DND-41 (cell line): ENCODE measurements at regions not wholly inside any gene's neighbourhood (a gene's known extent, or its start where the extent isn't known, plus 50 kb on each side); places are given as distances from the start of the nearest gene placed in this dataset.

ENCODE experiments used
- ATAC-seq: fragments of 200-7000 bp; cut with Tn5 transposase; 3 replicates; pipeline ENCODE4 v1.9.1; 2021; ENCODE audit warnings: low read depth; ENCODE audit not compliant: insufficient read depth
- DNase-seq: peaks from one replicate; pipeline ENCODE4 v3.0.0-alpha.2; 2020
- H2AFZ ChIP-seq: 2 replicates; pipeline ENCODE4 v1.6.0; 2012; ENCODE audit warnings: low read depth, low read length
- H3K27ac ChIP-seq: 2 replicates; pipeline ENCODE4 v1.5.1; 2012; ENCODE audit warnings: low read length, inconsistent platforms
- H3K27me3 ChIP-seq: fragments of 200-600 bp; sonication (generic); 2 replicates; pipeline ENCODE4 v1.6.0; 2012; ENCODE audit warnings: low read length, mild to moderate bottlenecking, inconsistent platforms; ENCODE audit not compliant: insufficient read depth, poor library complexity
- H3K36me3 ChIP-seq: 2 replicates; pipeline ENCODE4 v1.5.1; 2012; ENCODE audit warnings: low read length, inconsistent platforms; ENCODE audit not compliant: insufficient read depth
- H3K4me1 ChIP-seq: 2 replicates; pipeline ENCODE4 v1.5.1; 2012; ENCODE audit warnings: mild to moderate bottlenecking, low read length; ENCODE audit not compliant: insufficient read depth
- H3K4me2 ChIP-seq: 2 replicates; pipeline ENCODE4 v1.6.0; 2012; ENCODE audit warnings: mild to moderate bottlenecking, moderate library complexity, low read length, inconsistent platforms; ENCODE audit not compliant: insufficient read depth
- H3K4me3 ChIP-seq, 2 experiments: fragments of 200-600 bp in 1 of 2; shearing (Covaris generic) in 1 of 2; 2 replicates each; pipeline ENCODE4 v1.5.1; 2012 to 2016; ENCODE audit warnings: inconsistent platforms in 2 of 2, low read length in 2 of 2, mild to moderate bottlenecking in 2 of 2, low read depth in 1 of 2, moderate library complexity in 1 of 2
- H3K79me2 ChIP-seq: 2 replicates; pipeline ENCODE4 v1.6.0; 2012; ENCODE audit warnings: low read length, inconsistent platforms; ENCODE audit not compliant: insufficient read depth
- H3K9ac ChIP-seq: 2 replicates; pipeline ENCODE4 v1.6.0; 2012; ENCODE audit warnings: low read depth, mild to moderate bottlenecking, inconsistent platforms, low read length, moderate library complexity
- H3K9me3 ChIP-seq: 2 replicates; pipeline ENCODE4 v1.5.1; 2012; ENCODE audit warnings: low read length, moderate library complexity, mild to moderate bottlenecking, inconsistent platforms; ENCODE audit not compliant: insufficient read depth, severe bottlenecking
- H4K20me1 ChIP-seq: 2 replicates; pipeline ENCODE4 v1.6.0; 2012; ENCODE audit warnings: low read length; ENCODE audit not compliant: insufficient read depth
- EZH2 ChIP-seq: IDR thresholded peaks from 3 replicates; pipeline ENCODE4 v1.6.1; 2012; ENCODE audit warnings: borderline replicate concordance, low read depth, mild to moderate bottlenecking, moderate library complexity, low read length, inconsistent platforms; ENCODE audit not compliant: severe bottlenecking
- TF ChIP-seq, protein P1 (sequence below): IDR thresholded peaks from 2 replicates; pipeline ENCODE4 v1.5.1; 2012; ENCODE audit warnings: borderline replicate concordance, low read length, moderate library complexity, mild to moderate bottlenecking; ENCODE audit not compliant: poor library complexity, severe bottlenecking; ENCODE audit errors: extremely low read depth

DNA sequence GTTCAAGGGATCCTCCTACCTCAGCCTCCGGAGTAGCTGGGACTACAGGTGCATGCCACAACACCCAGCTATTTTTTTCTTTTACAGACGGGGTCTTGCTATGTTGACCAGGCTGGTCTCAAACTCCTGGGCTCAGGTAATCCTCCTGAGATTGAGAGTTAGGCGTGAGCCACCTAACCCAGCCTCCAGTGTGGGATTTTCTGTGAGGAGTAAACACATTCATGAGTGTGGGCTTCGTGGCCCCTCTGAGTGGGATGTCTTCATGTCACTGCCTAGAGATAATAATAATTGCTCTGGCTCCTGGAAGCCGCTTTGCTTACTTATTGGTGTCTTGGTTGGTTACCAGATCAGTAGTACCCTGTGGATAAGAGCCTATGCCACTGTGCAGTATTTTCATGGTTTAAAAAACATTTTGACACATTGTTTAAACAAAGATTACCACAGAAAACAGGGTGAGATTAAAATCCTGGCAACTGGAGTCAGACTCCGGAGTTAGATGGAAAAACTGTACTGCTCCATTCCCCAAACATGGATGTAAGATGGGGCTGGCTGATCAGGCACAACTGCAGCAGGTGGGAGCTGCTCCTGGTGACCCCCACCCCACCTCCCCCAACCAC lies 159.1 kb upstream of the RAB4A start:
- DNase-seq, result no peak
- no peak for ATAC-seq
- Histone ChIP-seq H3K27ac (no peak overlapping the region), H3K79me2 (no peaks in the 10 kb centered on the region), H3K9me3 (no peaks in the 10 kb centered on the region), H3K4me1 (no peaks in the 10 kb centered on the region), H2AFZ (no peak overlapping the region), H4K20me1 (no peaks in the 10 kb centered on the region), H3K9ac (no peak overlapping the region), H3K27me3 (no peaks in the 10 kb centered on the region), H3K4me3 (no peak overlapping the region), H3K36me3 (no peaks in the 10 kb centered on the region), H3K4me2 (no peak overlapping the region)
- TF ChIP-seq, protein P1, sequence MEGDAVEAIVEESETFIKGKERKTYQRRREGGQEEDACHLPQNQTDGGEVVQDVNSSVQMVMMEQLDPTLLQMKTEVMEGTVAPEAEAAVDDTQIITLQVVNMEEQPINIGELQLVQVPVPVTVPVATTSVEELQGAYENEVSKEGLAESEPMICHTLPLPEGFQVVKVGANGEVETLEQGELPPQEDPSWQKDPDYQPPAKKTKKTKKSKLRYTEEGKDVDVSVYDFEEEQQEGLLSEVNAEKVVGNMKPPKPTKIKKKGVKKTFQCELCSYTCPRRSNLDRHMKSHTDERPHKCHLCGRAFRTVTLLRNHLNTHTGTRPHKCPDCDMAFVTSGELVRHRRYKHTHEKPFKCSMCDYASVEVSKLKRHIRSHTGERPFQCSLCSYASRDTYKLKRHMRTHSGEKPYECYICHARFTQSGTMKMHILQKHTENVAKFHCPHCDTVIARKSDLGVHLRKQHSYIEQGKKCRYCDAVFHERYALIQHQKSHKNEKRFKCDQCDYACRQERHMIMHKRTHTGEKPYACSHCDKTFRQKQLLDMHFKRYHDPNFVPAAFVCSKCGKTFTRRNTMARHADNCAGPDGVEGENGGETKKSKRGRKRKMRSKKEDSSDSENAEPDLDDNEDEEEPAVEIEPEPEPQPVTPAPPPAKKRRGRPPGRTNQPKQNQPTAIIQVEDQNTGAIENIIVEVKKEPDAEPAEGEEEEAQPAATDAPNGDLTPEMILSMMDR, result no peak
- no peak for TF ChIP-seq EZH2

DNA sequence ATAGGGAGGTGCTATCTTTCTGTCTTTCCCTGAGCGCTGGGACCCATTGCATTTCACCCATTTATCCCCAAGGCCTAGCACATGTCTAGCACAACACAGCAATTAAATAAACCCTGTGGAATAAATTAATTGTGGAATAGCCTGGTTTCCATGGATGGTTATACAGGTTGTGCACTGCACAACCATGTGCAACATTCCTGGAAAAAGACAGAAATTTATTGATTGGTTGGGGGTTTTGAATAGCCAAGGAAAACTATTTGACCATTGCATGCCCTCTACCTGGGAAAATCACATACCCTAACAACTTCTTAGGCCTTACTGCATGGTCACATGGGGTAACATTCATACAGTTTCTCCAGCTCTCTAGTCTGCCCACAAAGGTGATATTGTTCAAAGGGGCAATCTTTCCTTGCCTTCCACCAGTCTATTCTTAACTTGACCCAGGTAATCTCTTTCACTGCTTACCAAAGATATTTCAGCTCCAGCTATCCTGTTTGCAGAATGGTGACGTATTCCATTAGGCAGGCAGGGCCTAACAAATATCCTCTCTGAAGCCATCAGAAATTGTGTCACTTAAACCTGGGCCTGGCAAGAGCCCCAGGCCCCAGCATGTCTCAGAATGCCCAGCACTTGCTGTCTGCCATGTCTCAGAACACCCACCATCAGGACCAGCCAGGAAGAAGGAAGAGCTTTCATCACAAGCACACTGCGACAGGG lies 157.9 kb upstream of the RAB4A start:
- no peaks in the 10 kb centered on the region for H4K20me1 ChIP-seq
- H3K4me3 ChIP-seq, result no peak overlapping the region
- ATAC-seq (no peak), DNase-seq (no peak)
- no peak overlapping the region for H3K4me2 ChIP-seq
- no peak overlapping the region for H2AFZ ChIP-seq
- no peaks in the 10 kb centered on the region for H3K79me2 ChIP-seq
- H3K27me3 ChIP-seq, result no peaks in the 10 kb centered on the region
- H3K4me1 ChIP-seq, result no peaks in the 10 kb centered on the region
- TF ChIP-seq EZH2, result no peak
- TF ChIP-seq, protein P1, result no peak
- H3K9me3 ChIP-seq, result no peaks in the 10 kb centered on the region
- H3K27ac ChIP-seq, result no peak overlapping the region
- no peak overlapping the region for H3K9ac ChIP-seq
- H3K36me3 ChIP-seq, result no peaks in the 10 kb centered on the region

DNA sequence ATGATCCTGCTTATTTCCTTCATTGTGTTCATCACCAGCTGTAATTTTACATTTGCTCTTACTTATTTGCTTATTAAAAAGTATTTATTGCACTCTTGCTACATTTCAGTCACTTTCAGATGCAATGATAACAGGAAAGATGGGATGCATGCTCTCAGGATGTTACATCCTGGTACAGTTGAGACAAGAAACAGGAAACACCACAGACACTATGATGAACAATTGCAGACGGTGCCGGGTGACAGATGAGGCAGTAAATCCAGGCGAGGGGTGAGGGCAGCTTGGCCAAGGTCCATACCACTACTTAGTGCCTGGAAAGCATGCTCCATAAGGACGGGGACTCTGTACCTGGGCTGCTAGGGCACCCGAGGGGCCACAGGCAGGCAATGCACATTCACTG lies 156.6 kb upstream of the RAB4A start:
- Histone ChIP-seq H3K4me3 (no peak overlapping the region), H4K20me1 (no peaks in the 10 kb centered on the region), H3K4me1 (no peaks in the 10 kb centered on the region), H3K79me2 (no peaks in the 10 kb centered on the region), H3K27ac (no peak overlapping the region), H3K9ac (no peak overlapping the region), H3K27me3 (no peaks in the 10 kb centered on the region), H2AFZ (no peak overlapping the region), H3K36me3 (no peaks in the 10 kb centered on the region), H3K4me2 (no peak overlapping the region), H3K9me3 (no peaks in the 10 kb centered on the region)
- TF ChIP-seq EZH2, result no peak
- TF ChIP-seq, protein P1, result no peak
- ATAC-seq, result no peak
- DNase-seq, result no peak
